T1000 (cell line): ENCODE measurements at regions not wholly inside any gene's neighbourhood (a gene's known extent, or its start where the extent isn't known, plus 50 kb on each side); places are given as distances from the start of the nearest gene placed in this dataset.

Experiments used
- DNase-seq: peaks from one replicate; lab custom pipeline; 2025; ENCODE audit warnings: mixed read lengths; lab: John Stamatoyannopoulos, UW

GRCh38 chr6:14903176-14904038 lies 342.5 kb upstream of the JARID2 start:
- no peak for DNase-seq

GRCh38 chr6:14905201-14905600 lies 340.7 kb upstream of the JARID2 start:
- no peak for DNase-seq

DNA sequence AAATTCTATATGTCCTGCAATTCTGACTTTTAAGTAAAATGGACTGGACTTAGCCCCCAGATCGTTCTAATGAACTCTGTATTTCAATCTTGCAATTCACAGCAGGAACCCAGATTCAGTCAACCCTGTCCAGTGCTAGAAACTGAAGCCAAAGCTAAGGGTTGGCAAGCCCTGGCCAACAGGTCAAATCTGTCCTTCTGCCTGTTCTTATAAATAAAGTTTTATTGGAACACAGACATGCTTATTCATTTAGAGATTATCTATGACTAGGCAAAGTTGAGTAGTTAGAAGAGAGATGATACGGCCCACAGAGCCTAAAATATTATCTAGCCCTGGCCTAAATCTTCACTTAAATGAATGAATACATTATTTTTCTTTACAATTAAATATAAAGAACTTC lies 339.2 kb upstream of the JARID2 start:
- DNase-seq: no peak

GRCh38 chr6:14910692-14911547 lies 334.9 kb upstream of the JARID2 start:
- no peak for DNase-seq

DNA sequence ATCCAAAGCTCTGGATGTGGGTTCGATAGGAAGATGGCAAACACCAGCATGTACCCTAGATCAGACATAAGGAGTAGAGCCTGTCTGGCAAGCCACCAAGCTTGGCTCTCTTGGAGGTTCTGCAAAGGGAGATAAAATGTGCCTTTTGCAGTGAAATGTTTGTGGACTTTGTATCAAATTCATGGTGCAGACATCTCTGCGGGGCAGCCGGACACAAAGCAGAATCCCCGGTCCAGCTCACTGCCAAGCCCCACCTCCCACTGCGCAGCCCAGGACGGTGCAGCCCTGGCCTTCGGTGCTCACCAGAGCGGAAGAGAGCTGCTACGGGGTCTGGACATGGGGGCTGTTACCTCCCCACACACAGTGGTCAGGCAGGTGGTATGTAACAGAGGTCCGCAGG lies 333.6 kb upstream of the JARID2 start:
- DNase-seq: no peak

DNA sequence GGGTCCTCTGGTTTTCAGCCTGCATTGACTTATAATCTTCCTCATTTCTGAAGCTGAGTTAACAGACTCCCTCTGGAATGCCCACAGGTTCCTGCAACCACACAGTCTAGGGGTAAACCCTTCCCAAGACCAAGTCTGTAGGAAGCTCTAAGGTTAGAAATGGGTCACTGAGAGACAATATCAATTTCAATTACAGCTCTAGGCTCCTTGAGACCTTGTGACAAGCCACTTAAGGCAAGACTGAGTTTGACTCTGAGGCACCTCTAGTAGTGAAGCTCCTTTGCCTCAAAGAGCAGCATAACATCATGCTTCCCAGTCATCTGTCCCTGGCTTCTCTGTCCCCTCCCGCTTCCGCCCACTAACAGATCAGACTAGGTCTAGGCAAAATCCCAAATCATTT lies 333.2 kb upstream of the JARID2 start:
- DNase-seq: no peak

GRCh38 chr6:14913931-14914330 lies 331.9 kb upstream of the JARID2 start:
- DNase-seq: no peak

- DNase-seq: no peak
These were observed 329.7 kb upstream of the JARID2 start for GRCh38 chr6:14915888-14916832.

- DNase-seq: no peak
These were observed 328.6 kb upstream of the JARID2 start for GRCh38 chr6:14917109-14917910.

DNA sequence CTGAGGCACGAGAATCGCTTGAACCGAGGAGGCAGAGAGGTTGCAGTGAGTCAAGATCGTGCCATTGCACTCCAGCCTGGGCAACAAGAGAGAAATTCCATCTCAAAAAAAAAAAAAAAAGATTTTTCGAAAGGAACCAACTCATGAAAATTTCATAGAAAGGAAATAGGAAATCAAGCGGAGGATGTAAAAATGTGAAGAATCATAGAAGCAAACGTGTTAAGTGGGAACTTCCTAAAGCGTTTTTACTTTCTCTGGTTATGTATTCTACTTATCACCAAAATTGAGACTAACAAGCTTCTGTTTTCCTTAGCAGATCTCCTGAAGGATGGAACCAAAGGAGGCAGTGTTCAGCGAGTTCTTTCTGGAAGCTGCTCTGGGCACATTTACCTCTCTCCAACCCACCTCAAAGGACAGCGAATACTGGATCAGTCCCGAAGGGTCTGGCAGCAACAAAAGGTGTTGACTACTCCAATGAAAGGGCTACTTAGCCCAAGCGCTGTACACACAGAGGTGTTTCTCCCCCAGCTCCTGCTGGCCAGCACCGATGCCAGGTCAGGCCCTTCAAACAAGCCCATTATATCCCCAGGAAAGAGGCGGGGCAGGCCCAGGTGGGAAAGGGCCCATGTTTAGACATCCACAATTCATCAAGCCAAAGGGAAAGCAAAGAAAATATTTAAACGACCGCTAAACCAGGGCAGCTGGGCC lies 327.5 kb upstream of the JARID2 start:
- DNase-seq: no peak

DNA sequence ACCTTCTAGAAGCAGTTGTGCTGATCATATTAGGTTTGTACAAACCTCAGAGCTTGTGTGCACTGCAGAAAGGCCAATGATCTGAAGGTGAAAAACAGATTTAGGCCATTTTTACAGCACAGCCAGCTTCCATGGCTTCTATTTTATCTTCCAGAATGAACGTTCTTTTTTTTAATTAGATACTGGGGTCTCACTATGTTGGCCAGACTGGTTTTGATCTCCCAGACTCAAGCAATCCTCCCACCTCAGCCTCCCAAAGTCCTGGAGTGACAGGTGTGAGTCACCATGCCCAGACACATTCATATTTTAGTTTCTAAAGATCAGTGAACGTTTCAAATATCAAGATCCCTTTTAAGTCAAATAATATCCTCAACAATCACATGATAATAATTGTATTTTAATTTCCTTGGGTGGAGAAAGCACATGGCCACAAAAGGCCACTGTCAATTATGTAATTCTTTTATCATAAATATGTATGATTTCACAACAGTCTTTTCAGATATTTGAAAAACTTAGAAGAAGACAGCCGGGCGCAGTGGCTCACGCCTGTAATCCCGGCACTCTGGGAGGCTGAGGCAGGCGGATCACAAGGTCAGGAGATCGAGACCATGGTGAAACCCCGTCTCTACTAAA lies 326.7 kb upstream of the JARID2 start:
- DNase-seq: no peak

- no peak for DNase-seq
These were observed 325.6 kb upstream of the JARID2 start for GRCh38 chr6:14920276-14920675.

DNA sequence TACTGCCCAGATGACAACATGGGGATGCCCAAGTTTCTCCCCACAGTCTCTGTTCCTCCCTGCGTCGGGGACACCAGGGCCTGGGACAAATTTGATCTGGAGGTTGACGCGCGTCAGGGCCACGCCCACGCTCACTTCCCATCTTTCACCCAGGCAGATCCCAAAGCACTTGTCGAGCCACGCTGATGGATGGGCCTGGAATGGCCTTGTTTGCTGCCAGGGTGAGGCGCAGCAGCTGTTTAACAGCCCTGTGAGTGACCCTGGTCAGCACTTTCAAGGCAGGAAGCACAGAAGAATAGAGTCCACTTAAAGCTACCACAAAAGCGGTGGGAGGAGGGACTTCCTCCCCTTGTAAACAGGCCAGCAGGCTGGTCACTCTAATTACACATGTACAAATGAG lies 324.7 kb upstream of the JARID2 start:
- no peak for DNase-seq

GRCh38 chr6:14921878-14922671 lies 323.8 kb upstream of the JARID2 start:
- DNase-seq: no peak

DNA sequence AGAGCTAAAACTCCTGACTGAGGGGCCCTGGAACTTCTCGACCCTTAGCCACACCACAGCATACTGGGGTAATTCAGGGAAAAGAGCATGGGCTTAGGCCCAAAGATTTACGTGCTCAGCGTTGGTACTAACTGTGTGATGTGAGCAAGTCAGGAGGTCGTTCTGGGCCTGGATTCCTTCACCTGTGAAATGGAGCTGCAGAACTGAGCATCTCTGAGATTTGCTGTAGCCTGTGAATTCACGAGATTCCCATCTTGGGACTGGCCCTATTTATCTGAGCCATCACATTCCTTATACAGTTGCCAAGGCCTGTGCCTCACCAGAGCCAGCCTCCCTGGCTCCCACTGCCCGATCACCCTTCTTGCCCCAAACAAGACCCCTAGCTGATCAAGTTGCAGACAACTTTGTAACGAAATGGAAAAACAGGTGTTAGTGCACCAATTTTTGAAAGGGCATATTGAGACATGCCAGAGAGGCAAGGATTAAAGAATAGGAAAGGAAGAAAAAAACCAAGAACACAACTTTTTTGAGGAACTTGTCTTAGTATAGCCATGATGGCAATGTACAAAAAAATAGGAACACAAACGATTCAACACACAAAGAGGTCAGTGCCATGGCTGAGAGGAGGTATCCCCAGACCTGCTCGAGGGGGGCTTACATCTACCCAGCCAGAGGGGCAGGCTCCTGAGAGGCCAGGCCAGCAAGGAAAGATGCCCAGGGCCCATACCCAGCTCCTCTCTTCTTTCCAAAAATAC lies 323.0 kb upstream of the JARID2 start:
- no peak for DNase-seq

- DNase-seq: no peak
These were observed 321.5 kb upstream of the JARID2 start for GRCh38 chr6:14924126-14925024.

GRCh38 chr6:14925025-14925698 lies 320.7 kb upstream of the JARID2 start:
- DNase-seq: no peak
